ENCODE measurements at regions not wholly inside any gene's neighbourhood (a gene's known extent, or its start where the extent isn't known, plus 50 kb on each side); places are given as distances from the start of the nearest gene placed in this dataset.

- ChIA-PET RAD21 (ENCODE audit: low non-redundant PET in 1 of 2, low total read pairs in 2 of 2, uncharacterized antibody in 2 of 2, unreplicated experiment in 2 of 2) (no interaction called here), POLR2A (no interaction called here), CTCF (interaction anchor here (1.0 kb wide), 1 partner anchor 13 kb away, joined by 3 read pairs; no protein-coding TSS in a partner anchor)
- peak; percentile 26 for DNase-seq (ENCODE audit: low read depth, low spot score)
- no peak overlapping the region for H3K9ac ChIP-seq (ENCODE audit: low read length)
- no peaks in the 10 kb centered on the region for H4K20me1 ChIP-seq (ENCODE audit: insufficient read depth)
- H2AFZ ChIP-seq (ENCODE audit: low read depth, low read length, poor library complexity, severe bottlenecking) = no peak overlapping the region
- BruUV-seq (replicated peaks) = no TSS peak
- no peak overlapping the region for H3K27ac ChIP-seq (ENCODE audit: low read depth, low read length)
- H3K27me3 ChIP-seq (ENCODE audit: insufficient read depth, low read length) = no peaks in the 10 kb centered on the region
- no peaks in the 10 kb centered on the region for H3K9me3 ChIP-seq (ENCODE audit: control insufficient read depth in 1 of 2, insufficient read depth in 1 of 2, low read depth in 1 of 2, low read length in 2 of 2)
- H3K9me2 ChIP-seq (ENCODE audit: insufficient read depth) = no peaks in the 10 kb centered on the region
- H3K4me2 ChIP-seq (ENCODE audit: low read length) = no peak overlapping the region
- TF ChIP-seq RAD21 (IDR thresholded peaks at IDR 0.05; ENCODE audit: low read depth) (peak; percentile 30; the same call in 1 of the 2 replicates), CBX3 (IDR thresholded peaks at IDR 0.05; ENCODE audit: low read depth) (no peak), CTCF (IDR thresholded peaks at IDR 0.05 in 2 of 3, conservative IDR thresholded peaks at IDR 0.05 in 1 of 3; ENCODE audit: borderline replicate concordance in 1 of 3, insufficient read depth in 1 of 3, low read depth in 2 of 3, low read length in 2 of 3) (peak in 2 of 3 experiments; percentile 34 to 47; a peak in 4 of 6 replicates)
- peak; percentile 76 for ATAC-seq
- H3K4me1 ChIP-seq (ENCODE audit: control insufficient read depth in 1 of 2, insufficient read depth in 2 of 2, low read length in 2 of 2) = peaks cover 0 to 5% of the 10 kb centered on the region in 2 experiments; a peak in 1 of 4 replicates
- H3K79me2 ChIP-seq (ENCODE audit: insufficient read depth, low read length) = no peaks in the 10 kb centered on the region
- intact Hi-C loops (cut with micrococcal nuclease) = no loop called here
- no peaks in the 10 kb centered on the region for H3K36me3 ChIP-seq (ENCODE audit: control insufficient read depth in 1 of 2, insufficient read depth in 2 of 2, low read length in 2 of 2)
- no peak overlapping the region for H3K4me3 ChIP-seq (replicated peaks in 1 of 2; ENCODE audit: low read depth in 1 of 2, low read length in 2 of 2)
Observed at GRCh38 chr6:132023490-132023889, 72.3 kb upstream of the CCN2 start.

DNA sequence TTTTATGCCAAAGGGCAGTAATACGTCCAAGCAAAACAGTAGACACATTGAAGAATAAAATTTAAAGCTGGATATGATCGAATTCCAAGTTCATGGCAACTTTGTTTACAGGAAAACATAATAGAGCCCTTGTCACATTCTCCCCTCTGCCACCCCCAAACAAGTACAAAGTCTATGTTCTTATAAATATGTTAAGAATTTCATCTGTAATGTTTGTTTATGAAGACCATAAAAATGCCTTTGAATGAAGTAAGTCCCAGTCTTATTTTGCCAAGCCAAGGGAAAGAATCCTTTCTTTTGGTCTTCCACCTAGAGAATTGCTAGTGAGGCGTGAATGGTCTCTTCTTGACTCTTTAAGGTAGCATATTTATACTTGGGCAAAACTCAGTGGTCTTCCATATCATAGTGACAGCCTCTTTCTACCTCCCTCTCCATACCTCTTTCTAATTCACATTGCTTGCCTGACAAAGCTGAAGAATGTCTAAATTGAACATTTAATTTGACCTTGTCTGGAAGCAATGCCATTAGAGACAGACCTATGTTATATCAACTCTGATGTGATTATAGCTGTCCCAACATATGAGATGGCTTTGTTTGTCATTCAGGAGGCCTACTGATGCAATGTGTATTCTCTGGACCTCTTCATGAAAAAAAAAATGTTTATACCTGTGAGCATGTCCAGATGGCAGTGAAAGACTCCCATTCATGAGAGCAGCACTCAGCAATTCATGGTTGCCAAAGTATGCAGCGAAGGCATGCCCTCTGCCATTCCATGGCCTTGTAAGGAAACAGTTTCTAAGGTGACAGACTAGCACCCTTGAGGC is 70.6 kb upstream of the CCN2 start:
- no peak for DNase-seq (ENCODE audit: low read depth, low spot score)
- peaks cover 0 to 5% of the 10 kb centered on the region in 2 experiments; a peak in 1 of 4 replicates for H3K4me1 ChIP-seq (ENCODE audit: control insufficient read depth in 1 of 2, insufficient read depth in 2 of 2, low read length in 2 of 2)
- H3K4me3 ChIP-seq (replicated peaks in 1 of 2; ENCODE audit: low read depth in 1 of 2, low read length in 2 of 2) = no peak overlapping the region
- CTCF ChIA-PET = no interaction called here
- H3K9me2 ChIP-seq (ENCODE audit: insufficient read depth) = no peaks in the 10 kb centered on the region
- no peaks in the 10 kb centered on the region for H3K79me2 ChIP-seq (ENCODE audit: insufficient read depth, low read length)
- H3K27me3 ChIP-seq (ENCODE audit: insufficient read depth, low read length) = no peaks in the 10 kb centered on the region
- ATAC-seq = no peak
- intact Hi-C loops (cut with micrococcal nuclease) = no loop called here
- RAD21 ChIA-PET (ENCODE audit: low non-redundant PET in 1 of 2, low total read pairs in 2 of 2, uncharacterized antibody in 2 of 2, unreplicated experiment in 2 of 2) = no interaction called here
- no TSS peak for BruUV-seq (replicated peaks)
- POLR2A ChIA-PET = no interaction called here
- H3K27ac ChIP-seq (ENCODE audit: low read depth, low read length) = no peak overlapping the region
- H3K36me3 ChIP-seq (ENCODE audit: control insufficient read depth in 1 of 2, insufficient read depth in 2 of 2, low read length in 2 of 2) = no peaks in the 10 kb centered on the region
- H3K9ac ChIP-seq (ENCODE audit: low read length) = no peak overlapping the region
- H3K9me3 ChIP-seq (ENCODE audit: control insufficient read depth in 1 of 2, insufficient read depth in 1 of 2, low read depth in 1 of 2, low read length in 2 of 2) = no peaks in the 10 kb centered on the region
- H3K4me2 ChIP-seq (ENCODE audit: low read length) = no peak overlapping the region
- H4K20me1 ChIP-seq (ENCODE audit: insufficient read depth) = no peaks in the 10 kb centered on the region
- no peak overlapping the region for H2AFZ ChIP-seq (ENCODE audit: low read depth, low read length, poor library complexity, severe bottlenecking)
- TF ChIP-seq ELF1 (IDR thresholded peaks at IDR 0.05; ENCODE audit: borderline replicate concordance, low read depth) (no peak), EZH2 (IDR thresholded peaks at IDR 0.05) (no peak), TCF7L2 (IDR thresholded peaks at IDR 0.05; ENCODE audit: borderline replicate concordance, extremely low read depth, insufficient read depth, insufficient read length) (no peak), SP1 (IDR thresholded peaks at IDR 0.05; ENCODE audit: low read depth) (no peak), FOSL1 (IDR thresholded peaks at IDR 0.05; ENCODE audit: low read depth) (no peak), CTCF (IDR thresholded peaks at IDR 0.05 in 2 of 3, conservative IDR thresholded peaks at IDR 0.05 in 1 of 3; ENCODE audit: borderline replicate concordance in 1 of 3, insufficient read depth in 1 of 3, low read depth in 2 of 3, low read length in 2 of 3) (no peak), POLR2A (IDR thresholded peaks at IDR 0.05; ENCODE audit: borderline replicate concordance, extremely low read depth, insufficient read depth, insufficient read length) (no peak), MAX (IDR thresholded peaks at IDR 0.05) (no peak), ZFX (IDR thresholded peaks at IDR 0.05) (no peak)
- TF ChIP-seq, protein P1, sequence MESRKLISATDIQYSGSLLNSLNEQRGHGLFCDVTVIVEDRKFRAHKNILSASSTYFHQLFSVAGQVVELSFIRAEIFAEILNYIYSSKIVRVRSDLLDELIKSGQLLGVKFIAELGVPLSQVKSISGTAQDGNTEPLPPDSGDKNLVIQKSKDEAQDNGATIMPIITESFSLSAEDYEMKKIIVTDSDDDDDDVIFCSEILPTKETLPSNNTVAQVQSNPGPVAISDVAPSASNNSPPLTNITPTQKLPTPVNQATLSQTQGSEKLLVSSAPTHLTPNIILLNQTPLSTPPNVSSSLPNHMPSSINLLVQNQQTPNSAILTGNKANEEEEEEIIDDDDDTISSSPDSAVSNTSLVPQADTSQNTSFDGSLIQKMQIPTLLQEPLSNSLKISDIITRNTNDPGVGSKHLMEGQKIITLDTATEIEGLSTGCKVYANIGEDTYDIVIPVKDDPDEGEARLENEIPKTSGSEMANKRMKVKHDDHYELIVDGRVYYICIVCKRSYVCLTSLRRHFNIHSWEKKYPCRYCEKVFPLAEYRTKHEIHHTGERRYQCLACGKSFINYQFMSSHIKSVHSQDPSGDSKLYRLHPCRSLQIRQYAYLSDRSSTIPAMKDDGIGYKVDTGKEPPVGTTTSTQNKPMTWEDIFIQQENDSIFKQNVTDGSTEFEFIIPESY (IDR thresholded peaks at IDR 0.05; ENCODE audit: extremely low read depth, insufficient replicate concordance, low read length) = no peak

All from HCT116 (cell line).